ENCODE measurements at regions not wholly inside any gene's neighbourhood (a gene's known extent, or its start where the extent isn't known, plus 50 kb on each side); places are given as distances from the start of the nearest gene placed in this dataset.
A peak's percentile ranks its signal among the peaks of the same experiment; 100 is the strongest.

- no peak overlapping the region for H3K27ac ChIP-seq
- no peaks in the 10 kb centered on the region for H3K9me3 ChIP-seq
- H3K4me1 ChIP-seq: no peaks in the 10 kb centered on the region
- no peak for TF ChIP-seq CTCF (IDR thresholded peaks at IDR 0.05)
- H3K4me3 ChIP-seq: no peak overlapping the region
- no peaks in the 10 kb centered on the region for H3K36me3 ChIP-seq
- H3K27me3 ChIP-seq: no peaks in the 10 kb centered on the region
- no peak for DNase-seq (ENCODE audit: low spot score)
Measured at GRCh38 chr6:113406048-113406695, 451.0 kb upstream of the MARCKS start.

- Histone ChIP-seq H3K4me1 (peaks cover 0 to 3% of the 10 kb centered on the region in 2 donors), H3K9me3 (no peaks in the 10 kb centered on the region), H3K27me3 (no peaks in the 10 kb centered on the region), H3K36me3 (no peaks in the 10 kb centered on the region), H3K27ac (no peak overlapping the region), H3K4me3 (no peak overlapping the region)
- DNase-seq (ENCODE audit: low spot score): no peak
- TF ChIP-seq CTCF (IDR thresholded peaks at IDR 0.05): no peak
Measured at GRCh38 chr6:113411011-113411410, 446.1 kb upstream of the MARCKS start.

GRCh38 chr6:113412589-113413357, 444.4 kb upstream of the MARCKS start:
- DNase-seq (ENCODE audit: low spot score): no peak
- Histone ChIP-seq H3K4me1 (peaks cover 0 to 3% of the 10 kb centered on the region in 2 donors), H3K27me3 (no peaks in the 10 kb centered on the region), H3K9me3 (no peaks in the 10 kb centered on the region), H3K36me3 (no peaks in the 10 kb centered on the region), H3K27ac (no peak overlapping the region), H3K4me3 (no peak overlapping the region)
- no peak for TF ChIP-seq CTCF (IDR thresholded peaks at IDR 0.05)

GRCh38 chr6:113414511-113414910, 442.6 kb upstream of the MARCKS start:
- H3K27ac ChIP-seq: no peak overlapping the region
- H3K4me3 ChIP-seq: no peak overlapping the region
- no peaks in the 10 kb centered on the region for H3K9me3 ChIP-seq
- H3K4me1 ChIP-seq: peaks cover 0 to 3% of the 10 kb centered on the region in 2 donors
- DNase-seq (ENCODE audit: low spot score): no peak
- H3K36me3 ChIP-seq: no peaks in the 10 kb centered on the region
- peak; percentile 33 to 68 for TF ChIP-seq CTCF (IDR thresholded peaks at IDR 0.05)
- no peaks in the 10 kb centered on the region for H3K27me3 ChIP-seq

GRCh38 chr6:113416170-113416569, 441.0 kb upstream of the MARCKS start:
- Histone ChIP-seq H3K27me3 (no peaks in the 10 kb centered on the region), H3K27ac (no peak overlapping the region), H3K36me3 (no peaks in the 10 kb centered on the region), H3K4me1 (peaks cover 0 to 3% of the 10 kb centered on the region in 2 donors), H3K4me3 (no peak overlapping the region), H3K9me3 (no peaks in the 10 kb centered on the region)
- no peak for DNase-seq (ENCODE audit: low spot score)
- TF ChIP-seq CTCF (IDR thresholded peaks at IDR 0.05): no peak
